Suppressor macrophage treated with lipopolysaccharide for 1 hour (primary cell): ENCODE measurements at regions not wholly inside any gene's neighbourhood (a gene's known extent, or its start where the extent isn't known, plus 50 kb on each side); places are given as distances from the start of the nearest gene placed in this dataset.

ENCODE experiments used
- DNase-seq, 3 donors: peaks; one replicate each; pipeline ENCODE4 v3.0.0-alpha.2; 2020 to 2022

GRCh38 chr1:239840336-239840735 lies 251.3 kb upstream of the FMN2 start:
- DNase-seq = no peak

DNA sequence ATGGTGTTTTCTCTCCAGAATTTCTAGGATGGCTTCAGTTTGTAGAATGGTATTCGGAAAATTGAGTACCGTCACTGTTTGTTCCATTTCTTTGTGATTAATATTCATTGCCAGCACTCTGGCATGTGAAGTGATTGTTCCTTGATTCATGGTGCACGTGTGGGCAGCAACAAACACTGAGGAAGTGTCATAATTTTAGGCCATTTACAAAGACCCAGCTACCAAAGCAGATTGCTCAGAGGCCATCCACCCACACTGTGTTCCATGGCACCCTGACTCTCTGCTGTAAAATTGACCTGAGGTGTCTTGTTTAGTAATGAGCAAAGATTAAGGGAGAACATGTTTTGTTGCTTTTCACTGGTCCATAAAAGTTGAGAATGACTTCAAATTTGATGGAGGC lies 250.9 kb upstream of the FMN2 start:
- DNase-seq = peak; percentile 63 to 76 (median 74)

DNA sequence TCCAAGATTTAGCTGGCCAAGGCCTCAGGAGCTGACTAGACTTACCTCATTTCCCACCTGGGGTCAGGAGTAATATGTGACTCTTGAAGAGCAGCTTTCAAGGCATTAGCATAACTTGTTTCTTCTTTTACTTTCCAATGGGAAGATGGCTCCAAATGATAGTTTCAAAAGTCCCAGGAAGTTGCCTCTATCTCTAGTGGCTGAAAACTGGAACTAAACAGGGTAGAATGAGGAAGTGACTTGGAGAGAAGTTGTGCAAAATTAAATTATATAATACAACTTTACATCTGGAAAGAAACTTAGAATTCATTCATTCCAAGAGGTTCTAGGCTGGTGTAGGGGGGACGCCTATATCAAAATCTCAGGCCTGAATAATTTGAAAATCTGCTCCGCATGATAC lies 250.1 kb upstream of the FMN2 start:
- DNase-seq = peak; percentile 50 to 76 (median 71)

- no peak for DNase-seq
Observed at GRCh38 chr1:239843541-239843940, 248.1 kb upstream of the FMN2 start.

- DNase-seq = no peak
Observed at GRCh38 chr1:239844833-239845232, 246.8 kb upstream of the FMN2 start.

DNA sequence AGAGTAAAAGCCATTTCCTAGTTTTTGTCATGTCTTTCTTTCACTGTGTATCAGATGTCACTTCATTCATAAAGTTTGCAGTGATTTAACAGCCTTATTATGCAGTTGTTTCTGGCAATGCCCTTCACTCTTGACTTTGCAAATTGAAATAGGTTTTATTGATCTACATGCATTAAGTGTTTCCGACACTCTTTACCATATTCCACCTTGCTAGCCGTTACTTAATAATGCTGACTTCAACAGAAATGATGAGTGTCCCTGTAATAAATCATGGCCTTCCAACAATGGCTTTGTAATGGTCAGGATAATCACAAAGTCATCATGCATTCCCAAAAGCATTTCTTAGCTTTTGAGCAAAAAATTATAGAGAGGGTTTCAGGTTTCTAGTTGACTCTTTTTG lies 236.8 kb upstream of the FMN2 start:
- no peak for DNase-seq

DNA sequence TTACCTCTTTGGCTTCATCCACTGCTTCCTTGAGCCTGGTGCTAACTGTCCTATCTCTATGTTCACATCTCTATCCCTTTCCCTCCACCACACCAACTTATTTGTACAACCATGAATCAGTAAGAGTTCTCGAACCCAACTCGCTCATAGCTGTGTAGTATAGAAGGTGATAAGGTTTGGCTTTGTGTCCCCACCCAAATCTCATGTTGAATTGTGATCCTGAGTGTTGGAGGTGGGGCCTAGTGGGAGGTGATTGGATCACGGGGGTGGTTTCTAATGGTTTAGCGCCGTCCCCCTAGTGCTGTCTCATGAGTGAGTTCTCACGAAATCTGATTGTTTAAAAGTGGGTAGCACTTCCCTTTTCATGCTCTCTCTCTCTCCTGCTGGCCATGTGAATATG lies 235.6 kb upstream of the FMN2 start:
- no peak for DNase-seq

DNA sequence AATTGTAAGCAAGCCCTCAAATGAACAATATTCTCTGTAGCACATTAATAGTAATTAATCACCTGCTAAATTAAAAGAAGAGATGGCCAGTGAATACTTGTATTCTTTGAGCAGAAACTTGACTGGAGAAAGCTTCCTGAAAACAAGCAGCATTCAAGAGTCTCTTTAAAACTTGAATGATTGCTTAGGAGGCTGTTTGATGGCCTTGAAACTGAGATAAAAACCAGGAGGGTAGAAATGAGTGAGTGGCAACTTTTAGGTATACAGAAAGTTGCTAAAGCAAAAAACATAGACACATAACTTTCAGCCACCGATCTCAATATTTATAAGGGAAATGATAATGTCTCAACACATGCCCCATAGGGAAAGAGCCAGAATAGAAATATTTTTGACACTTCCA lies 234.8 kb upstream of the FMN2 start:
- no peak for DNase-seq

DNA sequence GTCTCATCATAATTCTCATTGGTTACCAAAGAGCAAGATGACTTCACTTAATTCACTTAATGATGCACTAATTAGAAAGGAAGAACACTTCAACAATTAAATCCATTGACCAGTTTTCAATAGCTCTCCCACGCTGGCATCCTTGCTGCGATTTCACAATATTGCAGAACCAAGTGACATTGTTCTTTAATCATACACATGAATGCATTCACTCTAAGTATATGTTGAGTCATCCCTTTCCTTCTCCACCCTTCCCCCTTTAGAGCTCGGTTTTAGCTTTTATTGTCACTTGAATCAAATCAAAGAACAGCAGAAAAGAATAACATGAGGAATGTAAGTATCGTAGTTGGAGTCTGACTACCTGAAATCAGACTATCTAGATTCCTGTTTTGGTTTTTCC lies 233.6 kb upstream of the FMN2 start:
- DNase-seq = peak; percentile 70 to 89 (median 88)

GRCh38 chr1:239858529-239858928 lies 233.2 kb upstream of the FMN2 start:
- DNase-seq = no peak

GRCh38 chr1:239861985-239862384 lies 229.7 kb upstream of the FMN2 start:
- DNase-seq = peak; percentile 53 to 92 (median 92)

DNA sequence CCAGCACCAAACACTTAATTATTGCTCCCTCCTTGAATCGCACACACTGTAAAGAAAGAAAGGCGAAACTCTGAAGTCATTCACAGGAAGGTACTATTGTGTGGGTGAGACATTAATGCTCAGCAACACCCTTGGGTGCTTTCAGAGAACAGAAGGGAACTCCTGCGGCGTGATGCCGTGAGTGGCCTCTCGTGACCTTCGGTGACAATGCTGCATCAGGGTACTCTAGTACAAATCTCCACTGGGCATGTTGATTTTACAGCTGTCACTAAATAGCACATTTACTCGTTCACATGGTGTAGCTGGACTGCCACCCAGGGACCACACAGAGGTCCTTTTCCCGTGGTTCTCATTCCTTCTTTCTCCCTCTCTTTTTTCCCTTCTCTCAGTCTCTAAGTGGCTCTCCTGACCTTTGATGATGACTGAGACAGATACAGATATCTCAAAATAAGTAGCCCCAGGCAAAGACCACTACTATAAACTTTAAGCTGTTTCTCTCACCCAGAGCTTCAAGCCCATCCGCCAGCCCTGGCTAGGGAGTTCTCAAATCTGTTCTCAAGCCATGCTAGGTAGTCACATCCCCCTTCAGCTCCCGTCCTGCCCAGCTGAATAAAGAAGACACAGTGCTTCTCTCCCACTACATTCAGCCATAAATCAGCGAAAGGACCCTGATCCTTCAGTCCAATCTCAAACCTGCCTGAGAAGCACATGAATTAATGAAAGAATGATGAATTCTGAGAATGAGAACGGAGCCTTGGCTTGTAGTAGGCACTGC lies 223.4 kb upstream of the FMN2 start:
- DNase-seq = no peak

GRCh38 chr1:239870194-239870593 lies 221.5 kb upstream of the FMN2 start:
- no peak for DNase-seq

GRCh38 chr1:239872626-239873025 lies 219.1 kb upstream of the FMN2 start:
- DNase-seq = no peak

DNA sequence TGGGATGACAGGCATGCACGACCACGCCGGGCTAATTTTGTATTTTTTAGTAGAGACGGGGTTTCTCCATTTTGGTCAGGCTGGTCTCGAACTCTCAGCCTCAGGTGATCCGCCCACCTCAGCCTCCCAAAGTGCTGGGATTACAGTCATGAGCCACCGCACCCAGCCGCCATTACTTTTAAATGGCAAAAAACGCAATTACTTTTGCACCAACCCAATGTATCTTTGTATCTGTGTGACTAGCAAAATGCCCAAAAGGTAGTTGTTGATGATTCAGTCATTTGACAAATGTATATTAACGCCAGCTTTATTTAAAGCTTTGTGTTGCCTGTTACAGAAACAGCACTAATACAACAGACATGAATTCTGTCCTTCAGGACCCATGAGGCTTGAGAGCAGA lies 216.9 kb upstream of the FMN2 start:
- no peak for DNase-seq

- no peak for DNase-seq
Observed at GRCh38 chr1:239879321-239880170, 212.1 kb upstream of the FMN2 start.

GRCh38 chr1:239882967-239883366 lies 208.7 kb upstream of the FMN2 start:
- no peak for DNase-seq

DNA sequence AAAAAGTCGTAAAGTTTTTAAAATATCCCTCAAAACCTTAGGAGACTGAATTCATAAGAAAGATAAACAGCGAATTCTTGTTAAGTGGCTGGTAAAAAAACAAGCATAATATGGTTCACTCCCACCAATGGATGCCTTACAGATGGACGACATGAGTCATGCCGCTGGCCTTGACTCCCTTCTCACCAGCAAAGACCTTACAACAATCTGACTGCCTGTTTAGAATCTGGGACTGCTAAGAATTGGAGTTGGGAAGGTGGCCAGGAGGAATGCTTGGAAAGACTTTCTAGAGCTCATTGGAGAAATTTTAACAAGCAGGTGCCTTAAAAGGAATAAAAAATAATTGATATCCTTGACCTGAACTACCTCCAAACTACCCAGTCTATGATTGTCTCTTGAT lies 206.9 kb upstream of the FMN2 start:
- no peak for DNase-seq

GRCh38 chr1:239886266-239886665 lies 205.4 kb upstream of the FMN2 start:
- DNase-seq = no peak

GRCh38 chr1:239888639-239889038 lies 203.0 kb upstream of the FMN2 start:
- DNase-seq = no peak

DNA sequence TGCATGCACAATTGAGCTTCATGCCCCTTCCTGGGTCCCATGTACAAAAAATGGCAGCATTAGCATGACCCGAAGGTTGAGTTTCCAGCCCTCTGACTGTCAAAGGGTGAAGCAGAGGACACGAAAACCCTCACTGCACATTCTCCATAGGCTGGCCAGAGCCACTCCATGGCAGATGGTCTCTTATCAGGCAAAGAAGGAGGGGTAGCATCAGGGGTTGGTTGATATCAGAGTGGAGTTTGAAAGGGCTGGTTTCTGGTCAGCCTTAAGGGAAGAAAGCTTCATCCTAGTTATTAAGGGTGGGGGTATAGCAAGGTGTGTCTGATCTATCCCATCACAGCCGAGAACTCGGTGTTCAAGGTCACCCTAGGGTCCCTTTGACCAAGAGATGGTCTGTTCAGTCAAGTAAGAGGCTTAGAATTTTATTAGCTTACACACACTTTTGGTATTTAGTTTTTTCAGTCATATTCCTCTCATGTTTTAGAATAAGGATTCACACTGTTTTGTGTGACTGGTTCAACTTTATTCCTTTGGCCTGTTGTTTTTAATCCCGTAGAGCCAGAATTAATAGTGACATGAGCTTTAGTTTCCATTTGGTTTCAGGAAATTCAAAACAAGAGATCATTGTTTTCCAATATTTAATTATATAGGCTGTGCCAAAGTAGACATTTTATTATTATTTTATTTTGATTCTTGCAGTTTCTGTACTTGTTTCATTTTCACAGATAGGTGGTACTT lies 199.9 kb upstream of the FMN2 start:
- no peak for DNase-seq

- DNase-seq = no peak
Observed at GRCh38 chr1:239892602-239893001, 199.1 kb upstream of the FMN2 start.

GRCh38 chr1:239893127-239893731 lies 198.5 kb upstream of the FMN2 start:
- no peak for DNase-seq
